WTC11 (cell line): ENCODE measurements at regions not wholly inside any gene's neighbourhood (a gene's known extent, or its start where the extent isn't known, plus 50 kb on each side); places are given as distances from the start of the nearest gene placed in this dataset.

ENCODE experiments used
- ATAC-seq: fragments of 200-7000 bp; cut with Tn5 transposase; 2 replicates; pipeline ENCODE4 v1.10.0; 2021; ENCODE audit warnings: mild to moderate bottlenecking, moderate library complexity
- CTCF ChIA-PET: fragments of 300-600 bp; sonication (Branson Sonifier 250); formaldehyde crosslinking; loops from one replicate; lab custom pipeline; 2021; ENCODE audit warnings: antibody characterized with exemption; lab: Charles Lee
- POLR2A ChIA-PET: fragments of 350-600 bp; sonication (Branson Sonifier 250); formaldehyde crosslinking; loops from one replicate; lab custom pipeline; 2021; ENCODE audit warnings: antibody characterized with exemption; lab: Charles Lee
- DNase-seq: peaks from one replicate; pipeline ENCODE4 v3.0.0; 2021; ENCODE audit warnings: low spot score
- H3K27ac Mint-ChIP-seq: 2 replicates; pipeline ENCODE4 v1.8.0; 2021; ENCODE audit warnings: mixed read lengths
- H3K27me3 Mint-ChIP-seq: 2 replicates; pipeline ENCODE4 v1.8.0; 2021; ENCODE audit warnings: low read depth, mild to moderate bottlenecking, moderate library complexity, mixed read lengths
- H3K36me3 Mint-ChIP-seq: 2 replicates; pipeline ENCODE4 v1.8.0; 2021; ENCODE audit warnings: mixed read lengths
- H3K4me1 Mint-ChIP-seq: 2 replicates; pipeline ENCODE4 v1.8.0; 2022; ENCODE audit warnings: mixed read lengths
- H3K4me3 Mint-ChIP-seq: 2 replicates; pipeline ENCODE4 v1.8.0; 2021; ENCODE audit warnings: mild to moderate bottlenecking, moderate library complexity, mixed read lengths
- H3K9me3 Mint-ChIP-seq: 2 replicates; pipeline ENCODE4 v1.8.0; 2021; ENCODE audit warnings: mixed read lengths
- ATF1 ChIP-seq: sonication (generic); formaldehyde crosslinking; IDR thresholded peaks from 2 replicates; pipeline ENCODE4 v1.8.1; 2023; ENCODE audit warnings: mild to moderate bottlenecking, moderate library complexity, missing genetic modification reagents
- ATF6 ChIP-seq: sonication (generic); formaldehyde crosslinking; IDR thresholded peaks from 2 replicates; pipeline ENCODE4 v1.8.1; 2023; ENCODE audit warnings: mild to moderate bottlenecking, missing genetic modification reagents
- CREB1 ChIP-seq: sonication (generic); formaldehyde crosslinking; IDR thresholded peaks from 2 replicates; pipeline ENCODE4 v1.8.0; 2023; ENCODE audit warnings: mild to moderate bottlenecking, missing genetic modification reagents
- ESRRA ChIP-seq: sonication (generic); formaldehyde crosslinking; IDR thresholded peaks from 2 replicates; pipeline ENCODE4 v1.8.1; 2022; ENCODE audit warnings: mild to moderate bottlenecking, missing genetic modification reagents, borderline replicate concordance
- PRRX2 ChIP-seq: fragments of 250-450 bp; sonication (Bioruptor Pico); IDR thresholded peaks from 2 replicates; pipeline ENCODE4 v1.8.0; 2021; ENCODE audit warnings: mild to moderate bottlenecking
- RORB ChIP-seq: fragments of 250-450 bp; sonication (Bioruptor Pico); IDR thresholded peaks from 2 replicates; pipeline ENCODE4 v1.9.0; 2021; ENCODE audit warnings: mild to moderate bottlenecking
- SOX15 ChIP-seq: fragments of 250-450 bp; sonication (Bioruptor Pico); IDR thresholded peaks from 2 replicates; pipeline ENCODE4 v1.9.0; 2021; ENCODE audit warnings: mild to moderate bottlenecking
- SP1 ChIP-seq: sonication (generic); formaldehyde crosslinking; conservative IDR thresholded peaks from 2 replicates; pipeline ENCODE4 v1.8.1; 2022; ENCODE audit warnings: missing genetic modification reagents
- TCF7 ChIP-seq: sonication (generic); formaldehyde crosslinking; IDR thresholded peaks from 2 replicates; pipeline ENCODE4 v1.8.0; 2022; ENCODE audit warnings: mild to moderate bottlenecking, low read depth, missing genetic modification reagents, moderate library complexity
- TEAD1 ChIP-seq: sonication (generic); formaldehyde crosslinking; IDR thresholded peaks from 2 replicates; pipeline ENCODE4 v1.8.0; 2022; ENCODE audit warnings: mild to moderate bottlenecking, missing genetic modification reagents
- TEAD4 ChIP-seq: sonication (generic); formaldehyde crosslinking; IDR thresholded peaks from 2 replicates; pipeline ENCODE4 v1.8.0; 2022; ENCODE audit warnings: mild to moderate bottlenecking, missing genetic modification reagents
- TP53 ChIP-seq: sonication (generic); formaldehyde crosslinking; IDR thresholded peaks from 2 replicates; pipeline ENCODE4 v1.8.1; 2023; ENCODE audit warnings: mild to moderate bottlenecking, missing genetic modification reagents
- ZBTB43 ChIP-seq: sonication (generic); formaldehyde crosslinking; IDR thresholded peaks from 2 replicates; pipeline ENCODE4 v1.8.1; 2023; ENCODE audit warnings: mild to moderate bottlenecking, missing genetic modification reagents
- ZNF219 ChIP-seq: sonication (generic); formaldehyde crosslinking; IDR thresholded peaks from 2 replicates; pipeline ENCODE4 v1.8.0; 2023; ENCODE audit warnings: missing genetic modification reagents, mild to moderate bottlenecking, borderline replicate concordance
- ZNF263 ChIP-seq: sonication (generic); formaldehyde crosslinking; IDR thresholded peaks from 2 replicates; pipeline ENCODE4 v1.8.1; 2022; ENCODE audit warnings: low read depth, mild to moderate bottlenecking, moderate library complexity, missing genetic modification reagents
- ZNF396 ChIP-seq: fragments of 250-450 bp; sonication (Bioruptor Pico); IDR thresholded peaks from 2 replicates; pipeline ENCODE4 v1.8.0; 2021; ENCODE audit warnings: mild to moderate bottlenecking, moderate library complexity, borderline replicate concordance
- ZNF416 ChIP-seq: fragments of 250-450 bp; sonication (Bioruptor Pico); IDR thresholded peaks from 2 replicates; pipeline ENCODE4 v1.9.0; 2021; ENCODE audit warnings: mild to moderate bottlenecking, inconsistent platforms
- ZNF425 ChIP-seq: fragments of 250-450 bp; sonication (Bioruptor Pico); conservative IDR thresholded peaks from 2 replicates; pipeline ENCODE4 v1.9.0; 2021; ENCODE audit warnings: mild to moderate bottlenecking
- TF ChIP-seq, protein P1 (sequence below): sonication (generic); formaldehyde crosslinking; IDR thresholded peaks from 2 replicates; pipeline ENCODE4 v1.8.0; 2022; ENCODE audit warnings: mild to moderate bottlenecking, missing genetic modification reagents
- TF ChIP-seq, protein P2 (sequence below): sonication (generic); formaldehyde crosslinking; conservative IDR thresholded peaks from 2 replicates; pipeline ENCODE4 v1.8.1; 2023; ENCODE audit warnings: mild to moderate bottlenecking, low read depth, missing genetic modification reagents, moderate library complexity
- TF ChIP-seq, protein P3 (sequence below): fragments of 250-450 bp; sonication (Bioruptor Pico); IDR thresholded peaks from 2 replicates; pipeline ENCODE4 v1.9.0; 2021; ENCODE audit warnings: moderate library complexity, mild to moderate bottlenecking, inconsistent platforms, borderline replicate concordance
- TF ChIP-seq, protein P4 (sequence below): sonication (generic); formaldehyde crosslinking; conservative IDR thresholded peaks from 2 replicates; pipeline ENCODE4 v1.8.1; 2022; ENCODE audit warnings: mild to moderate bottlenecking, missing genetic modification reagents

- DNase-seq, result no peak
- no peak for ATAC-seq
- POLR2A ChIA-PET, result no interaction called here
- no peak overlapping the region for H3K4me3 Mint-ChIP-seq
- TF ChIP-seq SOX15 (CRISPR knock-in tag) (no peak), CREB1 (CRISPR knock-in tag) (no peak), ZNF416 (CRISPR knock-in tag) (no peak), TCF7 (CRISPR knock-in tag) (no peak), ESRRA (CRISPR knock-in tag) (no peak), ZNF425 (no peak)
- no peak overlapping the region for H3K27ac Mint-ChIP-seq
- peaks cover 20% of the 10 kb centered on the region for H3K4me1 Mint-ChIP-seq
- H3K36me3 Mint-ChIP-seq, result no peaks in the 10 kb centered on the region
- CTCF ChIA-PET, result interaction anchor here (0.9 to 1.4 kb wide), 2 partner anchors 10 to 410 kb away, joined by 3 to 4 read pairs; no protein-coding TSS in a partner anchor
- no peaks in the 10 kb centered on the region for H3K27me3 Mint-ChIP-seq
- H3K9me3 Mint-ChIP-seq, result peaks cover 10% of the 10 kb centered on the region
Measured at GRCh38 chr5:103397739-103398581, 139.4 kb downstream of the MACIR start.

DNA sequence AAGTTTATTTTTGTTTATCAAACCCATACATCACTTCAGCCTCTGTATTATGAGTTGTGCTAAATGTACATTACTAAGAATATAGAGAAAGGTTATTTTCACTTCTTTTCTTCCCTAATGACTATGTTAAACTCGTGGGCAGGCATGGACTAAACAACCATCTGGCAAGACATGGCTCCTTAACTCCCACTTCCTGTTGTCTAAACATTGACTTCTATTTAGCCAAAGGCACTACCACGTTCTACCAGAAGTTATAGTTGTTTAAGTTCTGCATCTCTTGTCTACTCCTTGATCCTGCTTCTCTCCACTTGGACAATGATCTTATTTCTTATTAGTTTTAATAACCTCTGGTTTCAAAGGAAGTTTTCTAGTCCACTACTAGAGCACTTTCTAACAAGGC is 136.1 kb downstream of the MACIR start:
- no peaks in the 10 kb centered on the region for H3K27me3 Mint-ChIP-seq
- TF ChIP-seq ZNF263 (no peak), ZNF396 (CRISPR knock-in tag) (no peak), ZNF219 (CRISPR knock-in tag) (no peak), SOX15 (CRISPR knock-in tag) (no peak), SP1 (no peak), RORB (CRISPR knock-in tag) (no peak), ATF1 (CRISPR knock-in tag) (no peak), ATF6 (CRISPR knock-in tag) (no peak), TEAD4 (CRISPR knock-in tag) (no peak), PRRX2 (CRISPR knock-in tag) (no peak), TP53 (CRISPR knock-in tag) (no peak), TEAD1 (no peak), ZBTB43 (CRISPR knock-in tag) (no peak)
- TF ChIP-seq, protein P1, sequence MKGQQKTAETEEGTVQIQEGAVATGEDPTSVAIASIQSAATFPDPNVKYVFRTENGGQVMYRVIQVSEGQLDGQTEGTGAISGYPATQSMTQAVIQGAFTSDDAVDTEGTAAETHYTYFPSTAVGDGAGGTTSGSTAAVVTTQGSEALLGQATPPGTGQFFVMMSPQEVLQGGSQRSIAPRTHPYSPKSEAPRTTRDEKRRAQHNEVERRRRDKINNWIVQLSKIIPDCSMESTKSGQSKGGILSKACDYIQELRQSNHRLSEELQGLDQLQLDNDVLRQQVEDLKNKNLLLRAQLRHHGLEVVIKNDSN, result no peak
- TF ChIP-seq, protein P2, sequence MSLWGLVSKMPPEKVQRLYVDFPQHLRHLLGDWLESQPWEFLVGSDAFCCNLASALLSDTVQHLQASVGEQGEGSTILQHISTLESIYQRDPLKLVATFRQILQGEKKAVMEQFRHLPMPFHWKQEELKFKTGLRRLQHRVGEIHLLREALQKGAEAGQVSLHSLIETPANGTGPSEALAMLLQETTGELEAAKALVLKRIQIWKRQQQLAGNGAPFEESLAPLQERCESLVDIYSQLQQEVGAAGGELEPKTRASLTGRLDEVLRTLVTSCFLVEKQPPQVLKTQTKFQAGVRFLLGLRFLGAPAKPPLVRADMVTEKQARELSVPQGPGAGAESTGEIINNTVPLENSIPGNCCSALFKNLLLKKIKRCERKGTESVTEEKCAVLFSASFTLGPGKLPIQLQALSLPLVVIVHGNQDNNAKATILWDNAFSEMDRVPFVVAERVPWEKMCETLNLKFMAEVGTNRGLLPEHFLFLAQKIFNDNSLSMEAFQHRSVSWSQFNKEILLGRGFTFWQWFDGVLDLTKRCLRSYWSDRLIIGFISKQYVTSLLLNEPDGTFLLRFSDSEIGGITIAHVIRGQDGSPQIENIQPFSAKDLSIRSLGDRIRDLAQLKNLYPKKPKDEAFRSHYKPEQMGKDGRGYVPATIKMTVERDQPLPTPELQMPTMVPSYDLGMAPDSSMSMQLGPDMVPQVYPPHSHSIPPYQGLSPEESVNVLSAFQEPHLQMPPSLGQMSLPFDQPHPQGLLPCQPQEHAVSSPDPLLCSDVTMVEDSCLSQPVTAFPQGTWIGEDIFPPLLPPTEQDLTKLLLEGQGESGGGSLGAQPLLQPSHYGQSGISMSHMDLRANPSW (CRISPR knock-in tag), result no peak
- TF ChIP-seq, protein P3, sequence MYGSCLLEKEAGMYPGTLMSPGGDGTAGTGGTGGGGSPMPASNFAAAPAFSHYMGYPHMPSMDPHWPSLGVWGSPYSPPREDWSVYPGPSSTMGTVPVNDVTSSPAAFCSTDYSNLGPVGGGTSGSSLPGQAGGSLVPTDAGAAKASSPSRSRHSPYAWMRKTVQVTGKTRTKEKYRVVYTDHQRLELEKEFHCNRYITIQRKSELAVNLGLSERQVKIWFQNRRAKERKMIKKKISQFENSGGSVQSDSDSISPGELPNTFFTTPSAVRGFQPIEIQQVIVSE, result no peak
- TF ChIP-seq, protein P4, sequence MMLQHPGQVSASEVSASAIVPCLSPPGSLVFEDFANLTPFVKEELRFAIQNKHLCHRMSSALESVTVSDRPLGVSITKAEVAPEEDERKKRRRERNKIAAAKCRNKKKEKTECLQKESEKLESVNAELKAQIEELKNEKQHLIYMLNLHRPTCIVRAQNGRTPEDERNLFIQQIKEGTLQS (CRISPR knock-in tag), result no peak
- peaks cover 41% of the 10 kb centered on the region for H3K4me1 Mint-ChIP-seq
- no peak overlapping the region for H3K4me3 Mint-ChIP-seq
- POLR2A ChIA-PET, result no interaction called here
- DNase-seq (no peak), ATAC-seq (no peak)
- H3K27ac Mint-ChIP-seq, result no peak overlapping the region
- peaks cover 3% of the 10 kb centered on the region; the same call in 1 of the 2 replicates for H3K9me3 Mint-ChIP-seq
- CTCF ChIA-PET, result interaction anchor here (2.2 kb wide), 1 partner anchor 125 kb away, joined by 12 read pairs; no protein-coding TSS in a partner anchor
- H3K36me3 Mint-ChIP-seq, result no peaks in the 10 kb centered on the region
